GM19025 (cell line): ENCODE measurements at regions not wholly inside any gene's neighbourhood (a gene's known extent, or its start where the extent isn't known, plus 50 kb on each side); places are given as distances from the start of the nearest gene placed in this dataset.

Experiments
- ATAC-seq: cut with Tn5 transposase; IDR thresholded peaks from one replicate; pipeline ENCODE4 v1.9.1; 2021; ENCODE audit warnings: mild to moderate bottlenecking, low read depth, moderate library complexity; ENCODE audit not compliant: unreplicated experiment

DNA sequence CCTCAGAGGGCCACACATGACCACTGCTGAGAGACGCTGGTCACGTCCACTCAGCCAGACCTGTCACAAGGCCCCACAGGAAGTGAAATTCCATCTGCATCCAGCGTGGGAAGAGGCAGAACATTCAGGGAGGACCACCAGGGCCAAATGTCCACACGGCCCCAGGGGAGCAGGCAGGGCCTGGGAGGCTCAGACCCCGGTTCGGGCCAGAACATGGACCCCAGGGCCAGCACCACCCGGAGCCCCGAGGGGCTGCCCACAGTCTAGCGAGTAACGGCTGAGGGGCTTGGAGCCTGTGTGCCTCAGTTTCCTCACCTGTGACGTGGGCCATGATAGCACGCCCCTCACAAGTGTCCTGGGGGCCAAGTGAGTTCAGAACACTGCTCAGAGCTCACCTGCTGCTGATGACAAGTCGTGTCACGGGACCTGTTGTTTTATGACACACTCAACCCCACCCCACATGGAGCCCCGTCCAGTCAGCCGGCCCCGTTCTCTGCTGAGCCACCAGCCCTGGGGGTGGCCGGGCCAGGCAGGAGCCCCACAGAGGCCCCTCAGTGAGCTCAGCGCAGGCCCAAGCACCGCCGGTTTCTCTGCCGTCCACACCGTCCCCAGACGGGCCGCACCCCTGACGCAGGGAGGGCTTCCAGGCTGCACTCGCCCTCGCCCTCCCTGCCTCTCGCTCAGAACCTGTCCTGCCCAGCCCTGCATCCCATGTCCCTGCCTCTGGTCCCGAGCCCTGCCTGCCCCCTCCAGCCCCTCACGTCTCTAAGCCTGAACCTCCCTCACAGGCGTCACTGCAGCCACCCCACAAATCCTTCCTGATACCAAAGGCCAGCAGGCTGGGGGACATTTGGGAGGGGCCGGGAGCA lies 79.5 kb upstream of the GALNT9 start:
- no peak for ATAC-seq

DNA sequence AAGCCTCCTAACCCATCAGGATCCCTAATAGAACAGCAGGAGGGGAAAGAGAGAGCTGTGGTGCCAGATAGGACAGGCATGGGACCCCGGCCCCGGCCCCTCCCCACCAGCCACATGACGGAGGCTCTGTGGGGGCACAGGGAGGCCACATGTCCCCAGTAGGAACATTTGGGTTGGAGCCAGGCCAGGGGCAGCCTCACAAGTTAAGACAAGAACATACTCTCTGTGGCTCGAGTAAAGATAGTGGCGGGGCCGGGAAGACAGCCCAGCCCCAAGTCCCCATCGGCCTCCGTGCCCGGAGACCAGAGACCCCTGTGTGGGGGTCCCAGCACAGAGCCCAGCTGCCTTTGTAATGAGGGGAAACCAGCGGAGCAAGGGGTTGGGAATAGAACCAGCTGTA lies 78.6 kb upstream of the GALNT9 start:
- no peak for ATAC-seq

DNA sequence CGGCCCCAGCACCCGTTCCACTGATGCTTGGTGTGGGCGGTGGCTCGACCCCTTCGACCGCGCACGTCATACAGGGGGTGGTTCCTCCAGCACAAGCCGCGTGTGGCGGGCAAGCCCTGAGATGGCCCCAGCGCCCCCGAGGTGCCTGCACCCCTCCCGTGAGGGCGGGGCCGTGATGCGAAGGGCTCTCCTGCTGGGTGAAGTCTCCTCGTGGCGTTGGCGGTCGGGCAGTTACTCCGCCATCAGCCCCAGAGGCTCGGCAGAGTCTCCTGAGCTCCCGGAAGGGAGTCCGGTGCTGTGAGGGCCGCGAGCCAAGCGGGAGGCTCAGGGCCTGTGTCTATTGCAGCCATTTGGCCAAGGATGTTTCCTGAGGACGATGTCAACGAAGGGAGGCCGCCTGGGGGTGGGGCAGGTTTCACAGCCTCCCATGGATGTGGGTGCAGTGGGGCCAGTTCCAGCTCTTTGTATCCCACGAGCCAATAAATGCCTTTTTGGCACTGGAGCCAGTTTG lies 78.1 kb upstream of the GALNT9 start:
- ATAC-seq = no peak

DNA sequence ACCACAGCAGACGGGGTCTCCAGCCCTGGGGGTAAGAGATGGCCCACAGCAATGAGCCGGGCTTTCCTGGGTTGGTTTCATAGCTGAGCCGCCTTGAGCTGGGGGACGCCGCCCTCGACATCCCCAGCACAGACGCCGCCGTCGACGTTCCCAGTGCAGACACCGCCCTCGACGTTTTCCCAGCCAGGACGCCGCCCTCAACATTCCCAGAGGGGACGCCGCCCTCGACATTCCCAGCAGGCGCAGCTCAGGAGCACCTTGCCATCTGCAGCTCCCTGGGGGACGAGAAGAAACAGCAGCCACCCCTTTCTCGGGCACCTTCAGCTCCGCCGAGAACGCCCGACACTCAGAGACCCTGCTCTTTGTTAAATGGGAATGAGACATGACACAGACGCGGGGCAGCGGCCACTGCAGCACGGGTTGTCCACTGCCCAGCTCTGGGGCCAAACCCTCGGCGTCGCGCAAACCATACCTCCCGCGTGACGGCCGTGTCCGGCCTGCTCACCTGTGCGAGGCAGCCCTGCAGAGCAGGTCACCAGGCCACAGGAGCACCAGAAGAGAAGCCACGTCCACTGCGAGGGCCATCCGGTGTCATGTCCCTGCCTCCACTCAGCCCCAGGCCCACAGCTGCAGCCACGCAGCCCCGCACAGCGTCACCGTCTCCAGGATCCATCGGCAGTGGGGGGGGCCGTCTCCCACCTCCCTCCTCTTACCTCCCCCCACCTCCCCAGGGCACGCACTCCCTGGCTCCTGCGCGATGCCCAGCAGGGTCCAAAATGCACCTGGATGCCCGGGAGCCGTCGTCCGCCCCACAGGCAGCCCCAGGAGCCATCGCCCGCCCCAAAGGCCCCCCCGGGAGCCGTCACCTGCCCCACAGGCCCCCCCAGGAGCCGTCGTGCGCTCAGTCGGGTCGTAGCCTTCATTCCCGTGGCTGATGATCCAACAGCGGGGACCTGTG lies 77.4 kb upstream of the GALNT9 start:
- no peak for ATAC-seq

DNA sequence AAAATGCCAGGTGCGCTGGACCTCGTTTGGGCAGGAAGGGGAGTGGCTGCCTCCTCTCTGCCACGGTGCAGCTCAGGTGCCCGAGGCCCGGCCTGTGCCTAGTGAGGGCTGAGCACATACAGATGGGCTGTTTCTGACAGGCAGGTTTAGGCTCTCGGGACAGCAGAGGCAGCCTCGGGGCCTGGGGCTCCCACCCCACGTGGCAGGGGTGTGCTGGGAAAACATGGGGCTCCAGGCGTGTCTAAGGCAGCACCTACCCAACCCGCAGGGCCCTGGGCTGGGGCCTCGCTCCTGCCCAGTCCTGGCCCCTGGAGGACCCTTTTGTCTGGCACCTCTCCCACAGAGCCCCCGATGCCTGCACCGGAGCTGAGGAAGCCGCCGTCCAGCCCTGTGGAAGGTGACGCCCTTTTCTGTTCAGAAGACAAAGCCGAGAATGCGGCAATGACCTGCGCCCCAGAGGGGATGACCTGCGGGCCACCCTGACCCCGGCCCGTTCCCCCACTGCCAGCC lies 76.4 kb upstream of the GALNT9 start:
- ATAC-seq = no peak

DNA sequence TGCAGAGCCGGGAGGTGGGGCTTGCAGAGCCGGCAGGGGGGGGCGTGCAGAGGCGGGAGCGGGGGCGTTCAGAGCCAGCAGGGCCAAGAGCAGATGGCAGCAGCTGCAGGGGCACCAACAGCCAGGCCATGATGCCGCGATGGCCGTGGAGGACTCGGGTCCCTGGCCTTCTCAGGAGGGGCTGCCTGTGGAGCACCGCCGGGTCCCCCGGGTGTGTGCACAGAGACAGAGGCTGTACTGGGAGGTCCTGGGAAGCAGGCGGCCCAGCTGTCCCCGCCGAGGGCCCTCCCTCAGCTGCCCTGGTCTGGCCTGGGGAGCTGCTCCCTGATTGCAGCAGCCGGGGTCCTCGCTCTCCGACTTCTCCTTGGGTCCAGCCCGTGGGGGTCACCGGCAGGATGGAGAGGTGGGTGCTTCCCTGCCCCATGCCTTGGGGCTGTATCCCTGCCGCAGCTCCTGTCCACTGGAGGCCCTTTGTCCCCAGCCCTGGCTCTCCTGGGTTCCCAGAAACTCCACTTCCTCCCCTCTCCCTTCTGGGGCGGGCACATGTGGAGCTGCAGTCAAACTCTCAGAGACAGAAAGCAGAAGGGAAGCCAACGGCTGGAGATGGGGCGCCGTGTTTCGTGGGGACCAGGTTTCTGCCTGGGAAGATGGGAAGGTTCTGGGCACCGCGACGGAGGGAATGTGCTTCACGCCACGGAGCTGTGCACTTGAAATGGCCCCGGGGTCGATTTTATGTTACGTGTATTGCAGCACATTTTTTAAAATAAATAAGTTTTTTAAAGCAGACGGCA lies 75.8 kb upstream of the GALNT9 start:
- ATAC-seq = no peak

DNA sequence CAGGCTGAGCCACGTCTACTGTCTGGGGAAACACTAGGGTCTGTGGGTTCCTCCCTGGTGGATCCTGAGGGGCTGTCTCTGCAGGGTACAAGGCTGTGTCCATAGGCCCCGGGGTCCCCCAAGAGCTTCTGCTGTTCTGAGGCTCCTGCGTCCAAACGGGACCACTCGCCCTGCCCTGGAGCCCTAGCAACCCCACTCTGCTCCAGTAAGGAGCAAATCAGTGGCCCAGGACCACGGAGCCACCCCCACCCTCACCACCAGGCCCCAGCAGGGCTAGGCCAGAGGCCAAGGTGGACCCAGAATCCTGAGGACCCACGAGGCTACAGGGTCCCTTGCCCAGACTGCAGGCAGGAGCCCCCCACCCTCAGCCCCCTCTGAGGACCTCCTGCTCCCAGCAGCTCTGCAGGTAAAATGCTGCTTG lies 75.1 kb upstream of the GALNT9 start:
- ATAC-seq = no peak

DNA sequence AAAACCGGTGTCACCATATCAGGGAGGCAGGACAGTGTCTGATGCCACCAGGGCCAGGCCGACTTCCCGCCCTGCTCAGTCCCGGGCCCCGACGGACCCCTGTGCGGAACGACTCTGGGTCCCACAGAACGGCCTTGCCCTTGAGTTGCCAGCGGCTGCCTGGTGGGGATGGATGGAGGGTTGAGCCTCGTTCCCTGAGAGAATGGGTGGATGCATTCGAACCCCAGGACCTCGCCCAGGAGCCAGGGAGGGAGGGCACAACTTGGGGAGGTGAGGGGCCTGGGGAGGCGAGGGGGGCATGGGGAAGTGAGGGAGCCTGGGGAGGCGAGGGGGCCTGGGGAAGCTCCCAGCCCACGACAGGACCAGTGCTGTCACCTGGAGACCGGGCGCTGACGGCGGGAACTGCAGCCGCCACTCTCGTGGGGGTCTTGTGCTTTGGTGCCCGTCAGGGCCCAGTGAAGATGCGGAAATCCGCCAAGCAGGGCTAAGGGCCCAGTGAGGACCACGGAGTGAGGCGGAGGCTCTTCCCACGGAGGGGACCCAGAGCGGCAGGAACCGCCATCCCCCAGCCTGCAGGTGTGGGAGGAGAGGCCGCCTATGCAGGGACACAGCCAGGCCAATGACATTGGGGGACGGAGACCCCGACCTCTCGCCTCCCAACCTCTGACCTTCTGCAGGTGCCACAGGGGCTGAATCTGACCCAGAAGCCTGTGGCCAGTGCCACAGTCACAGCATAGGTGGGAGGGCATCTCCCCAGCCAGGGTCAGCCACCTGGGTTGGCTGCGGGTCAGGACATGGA lies 74.4 kb upstream of the GALNT9 start:
- no peak for ATAC-seq

DNA sequence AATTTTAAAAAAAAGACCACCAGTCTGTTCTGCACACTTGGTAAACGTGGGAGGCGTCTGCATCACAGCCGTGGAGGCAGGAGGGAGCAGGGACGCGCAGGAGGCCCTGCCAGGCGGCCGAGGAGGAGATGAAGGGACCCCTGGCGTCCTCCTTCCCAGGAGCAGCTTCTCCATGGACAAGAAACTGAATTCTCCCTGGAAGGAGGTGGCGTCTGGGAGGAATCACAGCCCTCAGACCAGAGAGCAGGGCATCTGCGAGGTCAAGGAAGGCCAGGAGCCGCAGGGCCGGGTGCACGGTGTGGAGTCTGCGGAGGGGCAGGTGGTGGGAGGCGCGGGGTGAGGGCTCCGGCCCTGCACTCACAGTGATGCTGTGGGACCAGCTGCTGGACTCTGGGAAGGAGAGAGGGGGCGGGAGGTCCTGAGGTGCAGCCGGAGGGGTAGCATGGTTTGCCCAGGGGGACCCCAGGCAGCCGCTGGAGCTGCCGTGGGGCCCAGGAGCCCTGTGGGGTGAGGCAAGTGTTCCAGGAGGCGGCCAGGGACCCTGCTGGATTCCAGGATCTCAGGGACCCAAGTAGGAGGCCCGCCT lies 73.5 kb upstream of the GALNT9 start:
- ATAC-seq = no peak

DNA sequence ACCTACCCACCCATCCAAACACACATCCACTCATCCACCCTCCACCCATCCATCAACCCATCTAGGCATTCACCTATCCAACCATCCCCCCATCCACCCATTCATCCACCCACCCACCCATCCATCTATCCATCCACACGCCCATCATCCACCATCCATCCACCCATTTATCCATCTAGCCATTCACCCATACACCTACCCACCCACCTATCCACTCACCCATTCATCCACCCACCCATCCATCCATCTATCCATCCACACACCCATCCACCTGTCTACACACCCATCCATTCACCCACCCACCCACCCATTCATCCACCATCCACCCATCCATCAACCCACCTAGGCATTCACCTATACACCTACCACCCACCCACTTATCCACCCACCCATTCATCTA lies 72.6 kb upstream of the GALNT9 start:
- no peak for ATAC-seq

DNA sequence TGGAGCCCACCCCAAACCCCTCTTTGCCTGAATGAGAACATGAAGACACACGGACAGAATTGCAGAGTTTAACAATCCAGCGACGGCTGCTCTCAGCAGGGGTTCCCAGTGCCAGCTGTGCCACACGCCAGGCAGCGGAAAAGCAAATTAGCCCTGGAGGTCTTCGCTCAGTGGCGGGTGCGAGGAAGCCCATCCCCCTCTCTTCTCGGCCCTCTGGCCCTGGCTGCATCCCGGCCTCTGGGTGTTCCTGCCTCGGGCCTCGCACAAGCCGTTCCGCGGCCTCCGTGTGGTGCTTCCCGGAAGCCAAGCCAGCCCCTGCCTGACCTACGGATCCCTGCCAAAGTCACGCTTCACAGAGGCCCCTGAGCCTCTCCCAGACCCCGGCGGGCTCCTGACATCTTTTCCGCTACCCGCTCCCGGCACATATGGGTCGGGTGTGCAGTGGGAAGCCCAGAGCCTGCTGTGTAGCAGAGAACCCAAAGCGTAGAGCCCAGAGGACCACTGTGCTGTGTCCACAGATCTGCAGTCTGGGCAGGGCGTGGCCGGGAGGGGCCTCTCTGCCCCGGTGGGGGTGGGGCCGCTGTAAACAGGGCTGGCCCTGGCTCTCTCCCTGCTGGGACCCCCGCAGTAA lies 70.7 kb upstream of the GALNT9 start:
- no peak for ATAC-seq

DNA sequence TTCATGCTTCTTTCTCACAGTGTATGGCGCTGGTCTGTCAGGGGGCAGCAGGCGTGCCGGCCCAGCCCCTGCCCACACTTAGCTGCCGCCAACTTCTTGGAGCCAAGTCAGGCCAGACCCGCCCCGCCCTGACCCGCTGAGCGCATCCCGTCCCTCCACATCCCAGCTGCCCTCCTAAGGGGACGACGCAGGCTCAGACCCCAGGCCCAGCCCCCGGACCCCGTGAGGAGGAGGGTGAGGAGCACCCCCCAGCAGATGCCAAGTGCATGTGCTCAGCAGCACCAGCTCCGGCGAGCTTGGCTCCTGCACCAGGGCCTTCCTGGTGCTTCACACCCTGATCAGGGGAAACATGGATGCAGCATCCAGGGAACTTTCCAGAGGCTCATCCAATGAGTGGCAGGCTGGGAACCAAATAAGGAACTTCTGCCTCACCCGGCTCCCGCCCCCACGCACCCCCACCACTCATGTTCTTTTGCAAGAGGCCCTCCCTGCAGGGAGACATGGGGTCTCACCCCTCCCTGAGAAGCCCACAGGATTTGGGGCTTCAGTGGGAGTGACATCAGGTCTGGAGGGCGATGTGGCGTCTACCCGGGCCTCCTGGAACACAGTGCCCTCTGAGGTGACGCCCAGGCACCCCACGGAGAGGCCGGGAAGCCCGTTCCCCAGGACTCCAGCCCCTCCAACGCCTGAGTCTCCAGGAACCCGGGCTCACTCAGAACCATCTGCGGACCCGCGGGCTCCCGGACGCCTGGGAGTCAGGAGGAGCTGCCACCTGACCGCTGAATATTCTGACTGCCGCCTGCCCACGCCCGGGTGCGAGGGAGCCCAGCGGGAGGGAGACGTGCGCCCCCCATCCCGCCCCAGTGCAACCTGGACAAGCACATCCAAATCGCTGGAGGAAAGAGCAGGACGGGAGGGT lies 70.0 kb upstream of the GALNT9 start:
- no peak for ATAC-seq

DNA sequence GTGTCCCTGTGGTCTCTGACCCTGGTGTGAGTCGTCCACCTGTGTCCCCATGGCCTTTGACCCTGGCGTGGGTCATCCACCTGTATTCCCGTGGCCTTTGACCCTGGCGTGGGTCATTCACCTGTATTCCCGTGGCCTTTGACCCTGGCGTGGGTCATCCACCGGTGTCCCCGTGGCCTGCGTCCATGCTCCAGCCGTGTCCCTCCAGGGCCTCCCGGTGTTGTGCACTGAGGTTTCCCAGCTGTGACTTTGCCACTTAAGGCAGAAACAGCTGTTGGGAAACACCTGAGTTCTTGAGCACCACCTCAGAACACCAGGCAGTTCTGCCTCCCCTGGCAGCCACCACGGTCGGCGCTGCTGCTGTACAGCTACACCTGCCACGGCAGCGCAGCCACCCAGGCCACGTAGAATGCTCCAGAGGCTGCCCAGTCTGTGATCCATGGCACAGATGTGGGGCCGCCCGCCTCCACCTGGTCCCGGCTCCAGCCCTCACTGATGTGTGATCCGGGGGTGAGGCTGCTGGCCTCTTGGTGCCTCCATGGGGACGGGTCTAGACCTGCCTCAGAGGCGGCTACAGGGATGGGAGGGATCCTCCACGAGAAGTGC lies 69.1 kb upstream of the GALNT9 start:
- ATAC-seq = no peak

DNA sequence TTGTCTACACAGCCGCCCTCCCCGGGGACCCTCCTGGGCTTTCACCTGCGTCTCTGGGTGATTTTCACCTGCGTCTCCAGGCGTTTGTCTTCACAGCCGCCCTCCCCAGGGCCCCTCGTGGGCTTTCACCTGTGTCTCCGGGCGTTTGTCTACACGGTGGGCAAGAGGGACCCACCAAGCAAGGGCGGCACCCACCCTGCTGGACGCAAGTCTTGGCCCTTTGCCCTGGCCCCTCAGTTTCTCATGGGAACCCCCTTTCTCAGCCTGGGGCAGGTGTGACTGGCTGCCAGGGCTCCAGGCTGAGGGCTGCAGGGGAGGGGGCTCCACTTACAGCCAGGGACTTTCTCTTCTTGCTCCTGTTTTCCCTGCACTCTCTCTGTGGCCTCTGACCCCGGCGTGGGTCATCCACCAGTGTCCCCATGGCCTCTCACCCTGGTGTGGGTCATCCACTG lies 68.6 kb upstream of the GALNT9 start:
- ATAC-seq = no peak

DNA sequence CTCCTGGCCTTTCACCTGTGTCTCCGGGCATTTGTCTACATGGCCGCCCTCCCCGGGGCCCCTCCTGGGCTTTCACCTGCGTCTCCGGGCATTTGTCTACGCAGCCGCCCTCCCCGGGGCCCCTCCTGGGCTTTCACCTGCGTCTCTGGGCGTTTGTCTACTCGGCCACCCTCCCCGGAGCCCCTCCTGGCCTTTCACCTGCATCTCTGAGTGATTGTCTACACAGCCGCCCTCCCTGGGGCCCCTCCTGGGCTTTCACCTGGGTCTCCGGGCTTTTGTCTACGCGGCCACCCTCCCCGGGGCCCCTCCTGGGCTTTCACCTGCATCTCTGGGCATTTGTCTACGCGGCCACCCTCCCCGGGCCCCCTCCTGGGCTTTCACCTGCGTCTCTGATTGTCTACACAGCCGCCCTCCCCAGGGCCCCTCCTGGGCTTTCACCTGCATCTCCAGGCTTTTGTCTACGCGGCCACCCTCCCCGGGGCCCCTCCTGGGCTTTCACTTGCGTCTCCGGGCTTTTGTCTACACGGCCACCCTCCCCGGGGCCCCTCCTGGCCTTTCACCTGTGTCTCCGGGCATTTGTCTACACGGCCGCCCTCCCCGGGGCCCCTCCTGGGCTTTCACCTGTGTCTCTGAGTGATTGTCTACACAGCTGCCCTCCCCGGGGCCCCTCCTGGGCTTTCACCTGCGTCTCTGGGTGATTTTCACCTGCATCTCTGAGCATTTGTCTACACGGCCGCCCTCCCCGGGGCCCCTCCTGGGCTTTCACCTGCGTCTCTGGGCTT lies 68.0 kb upstream of the GALNT9 start:
- ATAC-seq = no peak

DNA sequence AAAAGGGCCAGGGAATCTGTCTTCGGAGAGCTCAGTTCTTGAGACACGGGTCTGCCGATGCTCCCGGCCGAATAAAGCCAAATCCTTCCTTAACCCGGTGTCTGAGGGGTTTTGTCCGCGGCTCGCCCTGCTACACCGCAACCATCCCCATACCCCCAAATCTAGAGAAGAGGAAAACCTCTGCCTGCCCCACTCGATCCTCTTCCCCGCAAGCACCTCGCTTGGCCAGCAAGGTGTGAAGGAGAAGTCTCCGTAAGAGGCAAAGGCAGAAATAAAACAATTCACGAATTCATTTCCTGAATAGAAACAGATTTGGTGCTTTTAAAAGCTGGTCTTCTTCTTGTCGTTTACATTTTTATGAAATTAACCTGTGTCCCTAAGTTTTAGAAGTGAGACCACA lies 67.3 kb upstream of the GALNT9 start:
- ATAC-seq = no peak
